OCI-LY1 (cell line): ENCODE measurements at regions not wholly inside any gene's neighbourhood (a gene's known extent, or its start where the extent isn't known, plus 50 kb on each side); places are given as distances from the start of the nearest gene placed in this dataset.

Source experiments
- EZH2 ChIP-seq: fragments of 200-600 bp; sonication (generic), shearing (Covaris generic); IDR thresholded peaks from 2 replicates; pipeline ENCODE4 v1.8.0; 2017; ENCODE audit warnings: borderline replicate concordance, mixed run types, mild to moderate bottlenecking, antibody characterized with exemption, low read length, moderate library complexity, mixed read lengths
- TF ChIP-seq, protein P1 (sequence below): fragments of 200-600 bp; sonication (generic), shearing (Covaris generic); IDR thresholded peaks from 2 replicates; pipeline ENCODE4 v1.5.1; 2017; ENCODE audit warnings: mild to moderate bottlenecking, antibody characterized with exemption, low read length, moderate library complexity, mixed read lengths

DNA sequence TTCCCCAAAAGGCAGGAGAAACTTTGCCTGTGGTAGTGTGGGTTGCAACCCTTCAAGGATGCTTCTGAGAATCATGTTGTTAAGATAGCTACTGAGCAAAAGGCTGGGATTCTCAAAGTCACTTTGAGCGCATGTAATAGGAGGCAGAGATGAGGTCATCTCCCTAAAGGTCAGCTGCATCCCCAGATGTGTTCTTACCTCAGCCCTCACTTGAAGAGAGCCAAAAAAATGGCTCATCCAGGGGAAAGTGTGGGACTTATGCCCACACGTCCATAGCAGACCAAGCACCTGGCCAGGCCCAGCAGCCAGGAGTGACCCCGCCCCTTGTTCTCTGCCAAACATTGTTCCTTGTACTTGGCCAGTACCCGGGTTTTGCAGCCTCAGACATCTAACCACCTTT lies 187.0 kb upstream of the BMP2 start:
- TF ChIP-seq, protein P1, sequence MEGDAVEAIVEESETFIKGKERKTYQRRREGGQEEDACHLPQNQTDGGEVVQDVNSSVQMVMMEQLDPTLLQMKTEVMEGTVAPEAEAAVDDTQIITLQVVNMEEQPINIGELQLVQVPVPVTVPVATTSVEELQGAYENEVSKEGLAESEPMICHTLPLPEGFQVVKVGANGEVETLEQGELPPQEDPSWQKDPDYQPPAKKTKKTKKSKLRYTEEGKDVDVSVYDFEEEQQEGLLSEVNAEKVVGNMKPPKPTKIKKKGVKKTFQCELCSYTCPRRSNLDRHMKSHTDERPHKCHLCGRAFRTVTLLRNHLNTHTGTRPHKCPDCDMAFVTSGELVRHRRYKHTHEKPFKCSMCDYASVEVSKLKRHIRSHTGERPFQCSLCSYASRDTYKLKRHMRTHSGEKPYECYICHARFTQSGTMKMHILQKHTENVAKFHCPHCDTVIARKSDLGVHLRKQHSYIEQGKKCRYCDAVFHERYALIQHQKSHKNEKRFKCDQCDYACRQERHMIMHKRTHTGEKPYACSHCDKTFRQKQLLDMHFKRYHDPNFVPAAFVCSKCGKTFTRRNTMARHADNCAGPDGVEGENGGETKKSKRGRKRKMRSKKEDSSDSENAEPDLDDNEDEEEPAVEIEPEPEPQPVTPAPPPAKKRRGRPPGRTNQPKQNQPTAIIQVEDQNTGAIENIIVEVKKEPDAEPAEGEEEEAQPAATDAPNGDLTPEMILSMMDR: no peak
- no peak for TF ChIP-seq EZH2
